GM06990 (cell line): ENCODE measurements at regions not wholly inside any gene's neighbourhood (a gene's known extent, or its start where the extent isn't known, plus 50 kb on each side); places are given as distances from the start of the nearest gene placed in this dataset.

Experiments used
- DNase-seq: peaks from one replicate; pipeline ENCODE4 v3.0.0-alpha.2; 2011; ENCODE audit not compliant: insufficient read length; ENCODE audit errors: extremely low read depth
- H3K27me3 ChIP-seq: replicated peaks from 2 replicates; pipeline ENCODE4 v1.6.0; 2011; ENCODE audit warnings: low read length; ENCODE audit not compliant: control insufficient read depth, insufficient read depth
- H3K36me3 ChIP-seq: 2 replicates; pipeline ENCODE4 v1.5.1; 2011; ENCODE audit warnings: low read length; ENCODE audit not compliant: control insufficient read depth, insufficient read depth
- H3K4me3 ChIP-seq: replicated peaks from 2 replicates; pipeline ENCODE4 v1.5.1; 2011; ENCODE audit warnings: low read depth, mild to moderate bottlenecking, control low read depth, low read length
- TF ChIP-seq, protein P1 (sequence below): IDR thresholded peaks from 2 replicates; pipeline ENCODE4 v1.5.1; 2011; ENCODE audit warnings: low read length, control low read depth, mild to moderate bottlenecking, inconsistent platforms; ENCODE audit not compliant: insufficient read depth, poor library complexity, severe bottlenecking

DNA sequence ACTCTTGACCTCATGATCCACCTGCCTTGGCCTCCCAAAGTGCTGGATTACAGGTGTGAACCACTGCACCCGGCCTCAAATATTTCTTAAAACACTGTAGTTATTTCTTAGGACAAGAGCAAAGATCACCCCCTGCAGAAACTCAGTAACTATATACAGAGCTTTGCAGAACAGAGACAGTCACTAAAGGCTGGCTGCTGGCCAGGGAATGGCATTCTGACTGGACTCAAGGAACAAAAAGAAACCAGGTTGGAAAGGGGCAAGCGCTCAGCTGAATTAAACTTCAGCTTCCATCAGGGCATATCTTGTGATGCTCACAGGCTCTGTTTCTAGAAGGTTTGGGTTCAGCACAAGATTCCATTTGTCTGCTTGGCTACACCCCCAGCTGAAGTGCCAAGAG, 95.8 kb downstream of the ADAMTS15 start:
- H3K27me3 ChIP-seq = no peaks in the 10 kb centered on the region; the same call in none of the 2 replicates
- no peak overlapping the region for H3K4me3 ChIP-seq
- TF ChIP-seq, protein P1, sequence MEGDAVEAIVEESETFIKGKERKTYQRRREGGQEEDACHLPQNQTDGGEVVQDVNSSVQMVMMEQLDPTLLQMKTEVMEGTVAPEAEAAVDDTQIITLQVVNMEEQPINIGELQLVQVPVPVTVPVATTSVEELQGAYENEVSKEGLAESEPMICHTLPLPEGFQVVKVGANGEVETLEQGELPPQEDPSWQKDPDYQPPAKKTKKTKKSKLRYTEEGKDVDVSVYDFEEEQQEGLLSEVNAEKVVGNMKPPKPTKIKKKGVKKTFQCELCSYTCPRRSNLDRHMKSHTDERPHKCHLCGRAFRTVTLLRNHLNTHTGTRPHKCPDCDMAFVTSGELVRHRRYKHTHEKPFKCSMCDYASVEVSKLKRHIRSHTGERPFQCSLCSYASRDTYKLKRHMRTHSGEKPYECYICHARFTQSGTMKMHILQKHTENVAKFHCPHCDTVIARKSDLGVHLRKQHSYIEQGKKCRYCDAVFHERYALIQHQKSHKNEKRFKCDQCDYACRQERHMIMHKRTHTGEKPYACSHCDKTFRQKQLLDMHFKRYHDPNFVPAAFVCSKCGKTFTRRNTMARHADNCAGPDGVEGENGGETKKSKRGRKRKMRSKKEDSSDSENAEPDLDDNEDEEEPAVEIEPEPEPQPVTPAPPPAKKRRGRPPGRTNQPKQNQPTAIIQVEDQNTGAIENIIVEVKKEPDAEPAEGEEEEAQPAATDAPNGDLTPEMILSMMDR = no peak
- H3K36me3 ChIP-seq = no peaks in the 10 kb centered on the region
- no peak for DNase-seq

GRCh38 chr11:130545449-130546072, 97.1 kb downstream of the ADAMTS15 start:
- no peaks in the 10 kb centered on the region for H3K36me3 ChIP-seq
- DNase-seq = no peak
- no peaks in the 10 kb centered on the region; the same call in none of the 2 replicates for H3K27me3 ChIP-seq
- TF ChIP-seq, protein P1 = no peak
- no peak overlapping the region for H3K4me3 ChIP-seq

GRCh38 chr11:130546438-130546837, 98.0 kb downstream of the ADAMTS15 start:
- TF ChIP-seq, protein P1 = no peak
- DNase-seq = no peak
- Histone ChIP-seq H3K36me3 (no peaks in the 10 kb centered on the region), H3K27me3 (no peaks in the 10 kb centered on the region; the same call in none of the 2 replicates), H3K4me3 (no peak overlapping the region)

DNA sequence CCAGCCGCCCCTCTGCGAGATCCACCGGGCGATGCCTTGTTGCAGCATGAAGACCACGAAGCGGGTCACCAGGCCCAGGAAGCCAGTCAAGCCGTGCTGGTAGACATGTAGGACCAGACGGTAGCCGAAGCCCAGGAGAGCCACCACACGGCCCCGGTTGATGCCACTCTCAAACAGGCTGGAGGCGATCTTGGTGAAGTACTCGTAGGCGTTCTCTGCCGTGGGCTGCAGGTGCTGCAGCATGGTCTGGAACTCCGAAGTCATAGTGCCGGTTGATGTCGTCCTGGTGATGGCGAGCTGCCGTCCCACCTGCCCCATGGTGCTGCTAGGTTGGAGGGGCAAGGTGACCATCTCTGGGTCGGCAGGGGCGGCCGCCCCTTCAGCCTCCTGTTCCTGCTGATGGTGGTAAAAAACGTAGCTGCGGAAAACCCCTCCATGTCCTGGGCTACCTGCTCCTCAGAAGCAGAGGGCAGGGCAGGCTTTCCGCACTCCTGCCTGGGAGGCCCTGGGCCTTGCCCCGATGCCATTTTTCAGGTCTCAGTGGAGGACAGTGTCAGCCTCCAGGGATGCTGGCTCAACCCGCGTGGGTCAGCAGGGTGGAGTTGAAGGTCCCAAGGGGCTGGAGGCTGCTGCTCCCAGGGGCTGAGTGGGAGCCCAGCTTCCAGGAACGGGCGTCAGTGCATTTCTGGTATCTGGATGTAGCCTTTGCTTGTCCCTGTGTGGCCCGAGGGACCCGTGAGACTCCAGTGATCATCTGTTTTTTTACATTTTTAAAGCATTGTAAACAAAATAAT, 98.7 kb downstream of the ADAMTS15 start:
- H3K36me3 ChIP-seq = no peaks in the 10 kb centered on the region
- H3K27me3 ChIP-seq = no peaks in the 10 kb centered on the region; the same call in none of the 2 replicates
- TF ChIP-seq, protein P1 = no peak
- DNase-seq = no peak
- no peak overlapping the region for H3K4me3 ChIP-seq

- no peak for DNase-seq
- TF ChIP-seq, protein P1 = no peak
- no peaks in the 10 kb centered on the region; the same call in none of the 2 replicates for H3K27me3 ChIP-seq
Measured at GRCh38 chr11:130547761-130548490, 99.5 kb downstream of the ADAMTS15 start.

More at GRCh38 chr11:130547761-130548490, 99.5 kb downstream of the ADAMTS15 start:
- Histone ChIP-seq H3K36me3 (no peaks in the 10 kb centered on the region), H3K4me3 (no peak overlapping the region)
